ENCODE measurements at regions not wholly inside any gene's neighbourhood (a gene's known extent, or its start where the extent isn't known, plus 50 kb on each side); places are given as distances from the start of the nearest gene placed in this dataset.

DNA sequence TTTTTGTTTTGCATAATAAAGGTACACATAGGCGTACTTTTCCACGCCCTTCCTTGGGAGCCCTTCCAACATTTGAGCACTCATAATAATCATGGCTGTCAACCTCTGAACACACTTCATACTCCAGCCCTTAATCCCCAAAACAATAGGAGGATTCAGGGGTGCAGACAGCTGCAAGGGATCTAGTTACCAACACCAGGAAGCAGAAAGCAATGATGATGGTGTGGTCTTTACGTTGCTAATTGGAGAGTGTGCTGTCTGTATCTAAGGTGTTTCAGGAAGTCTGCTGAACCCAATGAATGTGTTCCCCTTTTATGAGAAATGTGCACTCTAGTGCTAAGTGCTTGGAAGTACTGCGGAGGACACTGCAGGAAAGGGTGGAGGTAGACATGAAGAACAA lies 60.3 kb upstream of the PDZRN3 start:
- Histone ChIP-seq H4K20me1 (ENCODE audit: insufficient read depth, low read length) (no peaks in the 10 kb centered on the region), H3K4me2 (replicated peaks; ENCODE audit: extremely low read depth, low read length, poor library complexity, severe bottlenecking) (no peak overlapping the region), H3K79me2 (ENCODE audit: insufficient read depth, low read length) (no peaks in the 10 kb centered on the region), H3K9me3 (replicated peaks in 1 of 2; ENCODE audit: control insufficient read depth in 1 of 2, insufficient read depth in 1 of 2, low read length in 2 of 2) (no peaks in the 10 kb centered on the region), H2AFZ (ENCODE audit: insufficient read depth, low read depth, low read length, poor library complexity, severe bottlenecking) (no peak overlapping the region), H3K4me1 (ENCODE audit: control insufficient read depth in 1 of 2, insufficient read depth in 2 of 2, low read length in 2 of 2) (no peaks in the 10 kb centered on the region), H3K27me3 (ENCODE audit: control insufficient read depth in 2 of 2, insufficient read depth in 2 of 2, low read length in 2 of 2) (no peaks in the 10 kb centered on the region), H3K4me3 (replicated peaks in 1 of 3; ENCODE audit: low read depth in 2 of 3, low read length in 3 of 3) (no peak overlapping the region), H3K9ac (ENCODE audit: insufficient read depth, low read length, poor library complexity, severe bottlenecking) (no peak overlapping the region), H3K36me3 (replicated peaks in 1 of 2; ENCODE audit: control insufficient read depth in 1 of 2, insufficient read depth in 2 of 2, low read length in 2 of 2) (no peaks in the 10 kb centered on the region), H3K27ac (ENCODE audit: low read depth in 1 of 2, low read length in 2 of 2) (no peak overlapping the region)
- TF ChIP-seq, protein P1, sequence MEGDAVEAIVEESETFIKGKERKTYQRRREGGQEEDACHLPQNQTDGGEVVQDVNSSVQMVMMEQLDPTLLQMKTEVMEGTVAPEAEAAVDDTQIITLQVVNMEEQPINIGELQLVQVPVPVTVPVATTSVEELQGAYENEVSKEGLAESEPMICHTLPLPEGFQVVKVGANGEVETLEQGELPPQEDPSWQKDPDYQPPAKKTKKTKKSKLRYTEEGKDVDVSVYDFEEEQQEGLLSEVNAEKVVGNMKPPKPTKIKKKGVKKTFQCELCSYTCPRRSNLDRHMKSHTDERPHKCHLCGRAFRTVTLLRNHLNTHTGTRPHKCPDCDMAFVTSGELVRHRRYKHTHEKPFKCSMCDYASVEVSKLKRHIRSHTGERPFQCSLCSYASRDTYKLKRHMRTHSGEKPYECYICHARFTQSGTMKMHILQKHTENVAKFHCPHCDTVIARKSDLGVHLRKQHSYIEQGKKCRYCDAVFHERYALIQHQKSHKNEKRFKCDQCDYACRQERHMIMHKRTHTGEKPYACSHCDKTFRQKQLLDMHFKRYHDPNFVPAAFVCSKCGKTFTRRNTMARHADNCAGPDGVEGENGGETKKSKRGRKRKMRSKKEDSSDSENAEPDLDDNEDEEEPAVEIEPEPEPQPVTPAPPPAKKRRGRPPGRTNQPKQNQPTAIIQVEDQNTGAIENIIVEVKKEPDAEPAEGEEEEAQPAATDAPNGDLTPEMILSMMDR (IDR thresholded peaks at IDR 0.05) = no peak
- Mint-ChIP-seq H3K27ac (no peak overlapping the region), H3K27me3 (ENCODE audit: low read depth in 3 of 3) (peaks cover 2 to 3% (median 3%) of the 10 kb centered on the region in 3 donors), H3K4me3 (no peak overlapping the region), H3K9me3 (peaks cover 0 to 3% (median 2%) of the 10 kb centered on the region in 7 donors), H3K4me1 (no peaks in the 10 kb centered on the region), H3K36me3 (no peaks in the 10 kb centered on the region)
- 88% methylated on average over 3 of the region's 4 CpGs for WGBS (ENCODE audit: insufficient coverage)
- intact Hi-C loops (cut with micrococcal nuclease) = no loop called here
- DNase-seq = no peak

DNA sequence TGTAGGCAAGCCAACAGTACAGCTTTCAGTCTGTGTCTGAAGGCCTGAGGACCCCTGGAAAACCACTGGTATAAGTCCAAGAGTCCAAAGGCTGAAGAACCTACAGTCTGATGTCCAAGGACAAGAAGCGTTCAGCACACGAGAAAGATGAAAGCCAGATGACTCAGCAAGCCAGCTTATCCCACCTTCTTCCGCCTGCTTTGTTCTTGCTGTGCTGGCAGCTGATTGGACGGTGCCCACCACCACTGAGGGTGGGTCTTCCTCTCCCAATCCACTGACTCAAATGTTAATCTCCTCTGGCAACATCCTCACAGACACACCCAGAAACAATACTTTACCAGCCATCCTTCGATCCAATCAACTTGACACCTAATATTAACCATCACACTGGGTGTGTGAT lies 59.0 kb upstream of the PDZRN3 start:
- H4K20me1 ChIP-seq (ENCODE audit: insufficient read depth, low read length) = no peaks in the 10 kb centered on the region
- no peak overlapping the region for H3K4me2 ChIP-seq (replicated peaks; ENCODE audit: extremely low read depth, low read length, poor library complexity, severe bottlenecking)
- H3K4me3 ChIP-seq (replicated peaks in 1 of 3; ENCODE audit: low read depth in 2 of 3, low read length in 3 of 3) = no peak overlapping the region
- Mint-ChIP-seq H3K4me1 (no peaks in the 10 kb centered on the region), H3K27me3 (ENCODE audit: low read depth in 3 of 3) (peaks cover 2 to 3% (median 3%) of the 10 kb centered on the region in 3 donors), H3K27ac (no peak overlapping the region), H3K36me3 (no peaks in the 10 kb centered on the region), H3K4me3 (no peak overlapping the region), H3K9me3 (peaks cover 0 to 3% (median 2%) of the 10 kb centered on the region in 7 donors)
- DNase-seq = no peak
- no peaks in the 10 kb centered on the region for H3K4me1 ChIP-seq (ENCODE audit: control insufficient read depth in 1 of 2, insufficient read depth in 2 of 2, low read length in 2 of 2)
- no peaks in the 10 kb centered on the region for H3K79me2 ChIP-seq (ENCODE audit: insufficient read depth, low read length)
- 82% methylated on average over 4 of the region's 5 CpGs for WGBS (ENCODE audit: insufficient coverage)
- TF ChIP-seq, protein P1 (IDR thresholded peaks at IDR 0.05) = no peak
- H3K27ac ChIP-seq (ENCODE audit: low read depth in 1 of 2, low read length in 2 of 2) = no peak overlapping the region
- H3K9me3 ChIP-seq (replicated peaks in 1 of 2; ENCODE audit: control insufficient read depth in 1 of 2, insufficient read depth in 1 of 2, low read length in 2 of 2) = no peaks in the 10 kb centered on the region
- no peak overlapping the region for H3K9ac ChIP-seq (ENCODE audit: insufficient read depth, low read length, poor library complexity, severe bottlenecking)
- no peaks in the 10 kb centered on the region for H3K36me3 ChIP-seq (replicated peaks in 1 of 2; ENCODE audit: control insufficient read depth in 1 of 2, insufficient read depth in 2 of 2, low read length in 2 of 2)
- no peak overlapping the region for H2AFZ ChIP-seq (ENCODE audit: insufficient read depth, low read depth, low read length, poor library complexity, severe bottlenecking)
- H3K27me3 ChIP-seq (ENCODE audit: control insufficient read depth in 2 of 2, insufficient read depth in 2 of 2, low read length in 2 of 2) = no peaks in the 10 kb centered on the region
- intact Hi-C loops (cut with micrococcal nuclease) = no loop called here

All from CD14-positive monocyte (primary cell).